OCI-M2 (cell line): ENCODE measurements at regions not wholly inside any gene's neighbourhood (a gene's known extent, or its start where the extent isn't known, plus 50 kb on each side); places are given as distances from the start of the nearest gene placed in this dataset.
"Not testable (repeated sequence)": the region's sequence is repeated elsewhere in the genome, so short reads cannot be mapped to it uniquely, and the experiment has no call there.

ENCODE experiments used
- DNase-seq: peaks from one replicate; lab custom pipeline; 2025; ENCODE audit not compliant: unreplicated experiment; lab: John Stamatoyannopoulos, UW

DNA sequence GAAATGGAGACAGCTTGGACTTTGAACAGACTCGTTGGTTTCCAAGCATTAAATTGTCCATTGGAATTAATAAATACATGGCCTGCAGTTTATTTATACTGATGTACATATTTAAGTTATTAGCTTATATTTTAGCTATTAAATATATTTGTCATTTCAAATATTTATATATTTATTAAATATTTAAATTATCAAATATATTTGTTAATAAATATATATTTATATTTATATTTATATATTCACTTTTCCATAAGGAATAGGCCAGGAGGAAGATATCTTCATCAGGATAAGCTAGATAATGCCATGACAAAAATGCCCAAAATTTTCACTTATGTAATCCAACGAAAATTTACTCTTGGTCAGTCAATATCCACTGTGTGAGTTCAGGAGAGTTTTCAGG lies 229.9 kb downstream of the ZNF608 start:
- DNase-seq: no peak

DNA sequence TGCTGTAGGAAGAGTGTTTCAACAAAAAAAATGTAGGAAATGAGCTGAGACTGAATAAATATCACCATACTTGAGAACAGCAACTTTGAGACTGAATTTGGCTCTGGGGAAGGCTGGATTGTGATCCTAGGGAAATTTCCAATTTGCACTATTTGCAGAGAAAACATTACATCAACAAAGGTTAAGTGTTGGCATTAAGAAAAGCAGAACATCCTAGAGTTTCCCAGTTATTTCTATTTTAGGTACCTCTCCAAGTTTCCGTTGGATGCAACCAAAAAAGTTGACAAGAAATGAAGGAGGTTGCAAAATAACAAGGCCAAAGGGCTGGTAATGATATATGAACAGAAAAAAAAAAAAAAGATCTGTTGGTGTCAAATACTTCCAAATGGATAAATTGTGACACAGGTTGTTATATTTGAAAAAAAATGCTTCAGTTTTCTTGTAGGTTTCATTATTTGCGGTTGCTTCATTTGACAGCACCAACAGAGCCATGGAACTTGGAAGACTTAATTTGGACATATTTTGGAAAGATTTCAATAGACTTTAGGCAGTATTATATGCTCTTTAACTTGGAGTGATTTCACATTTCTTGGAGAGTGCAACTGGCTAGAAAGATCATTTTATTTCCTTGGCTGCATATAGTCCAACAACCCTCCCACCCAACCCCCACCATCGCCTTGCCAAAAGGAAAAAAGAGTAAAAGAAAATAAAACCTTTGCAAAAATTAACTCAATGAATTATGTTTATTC lies 230.8 kb downstream of the ZNF608 start:
- DNase-seq: no peak

DNA sequence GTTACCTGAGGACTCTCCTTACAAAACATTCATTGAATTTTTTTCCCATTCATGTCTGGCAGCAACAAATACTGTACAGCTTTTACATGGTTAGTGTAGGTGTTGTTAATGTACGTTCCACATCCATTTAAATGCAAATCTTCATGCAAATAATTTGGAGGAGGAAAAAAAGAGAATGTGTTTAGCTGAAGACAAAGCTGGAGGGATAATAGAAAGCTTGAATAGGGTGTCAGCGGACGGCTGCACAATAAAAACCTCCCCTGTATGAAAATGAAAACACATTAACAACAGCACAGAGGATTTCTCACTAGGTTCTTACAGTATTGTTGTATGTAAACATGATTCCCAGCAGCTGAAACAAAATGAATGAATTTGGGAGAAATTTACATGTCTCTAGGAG lies 231.5 kb downstream of the ZNF608 start:
- no peak for DNase-seq

DNA sequence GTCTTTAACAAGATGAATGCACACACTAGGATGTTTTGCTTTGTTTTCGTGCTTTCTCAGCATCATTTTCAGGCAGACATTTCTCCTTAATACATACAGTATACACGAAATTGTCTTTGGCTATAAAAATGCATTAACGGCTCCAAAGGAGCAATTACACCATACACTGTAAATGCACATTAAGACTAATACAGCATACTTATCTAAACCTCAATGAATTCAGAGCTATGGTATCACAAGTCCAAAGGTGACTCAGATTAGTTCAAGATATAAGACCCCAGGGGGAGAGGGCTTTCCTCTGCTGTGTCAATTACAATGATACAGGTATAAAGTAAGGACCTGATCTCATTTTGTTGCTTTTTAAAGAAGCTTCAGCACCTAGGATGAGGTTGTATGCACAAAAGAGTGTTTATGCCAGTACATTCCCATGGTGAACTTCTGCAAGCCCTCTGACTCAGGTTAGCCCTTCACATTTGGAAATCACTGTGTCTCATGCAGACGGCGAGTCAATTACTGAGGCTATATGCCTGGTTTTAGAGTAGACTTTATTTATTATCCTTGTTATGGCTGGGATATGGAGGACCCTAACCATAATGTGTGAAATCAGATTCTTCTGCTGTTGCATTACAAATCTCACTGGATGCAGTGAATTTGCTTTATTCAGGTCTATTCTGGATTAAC lies 233.3 kb downstream of the ZNF608 start:
- DNase-seq: no peak

- no peak for DNase-seq
These were observed 234.2 kb downstream of the ZNF608 start for GRCh38 chr5:124512236-124512635.

DNA sequence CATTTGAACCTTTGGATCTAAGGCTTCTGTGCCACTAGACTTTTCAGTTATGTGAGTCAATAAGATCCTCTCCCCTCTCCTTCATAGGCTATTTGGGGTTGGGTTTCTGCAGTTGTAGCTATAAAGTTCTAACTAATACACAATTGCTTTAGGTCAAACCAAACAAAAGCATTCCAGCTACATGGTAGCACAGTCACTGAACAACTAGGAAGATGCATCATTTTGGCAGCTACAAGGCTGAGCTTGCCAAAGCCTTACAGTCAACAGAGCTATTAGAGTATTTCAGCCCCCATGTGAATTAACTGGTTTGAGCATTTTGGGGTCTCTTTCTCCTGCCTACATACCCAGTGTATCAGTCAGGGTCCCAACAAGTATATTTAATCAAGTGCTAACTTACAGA lies 234.6 kb downstream of the ZNF608 start:
- no peak for DNase-seq

GRCh38 chr5:124507688-124508087 lies 238.8 kb downstream of the ZNF608 start:
- no peak for DNase-seq

DNA sequence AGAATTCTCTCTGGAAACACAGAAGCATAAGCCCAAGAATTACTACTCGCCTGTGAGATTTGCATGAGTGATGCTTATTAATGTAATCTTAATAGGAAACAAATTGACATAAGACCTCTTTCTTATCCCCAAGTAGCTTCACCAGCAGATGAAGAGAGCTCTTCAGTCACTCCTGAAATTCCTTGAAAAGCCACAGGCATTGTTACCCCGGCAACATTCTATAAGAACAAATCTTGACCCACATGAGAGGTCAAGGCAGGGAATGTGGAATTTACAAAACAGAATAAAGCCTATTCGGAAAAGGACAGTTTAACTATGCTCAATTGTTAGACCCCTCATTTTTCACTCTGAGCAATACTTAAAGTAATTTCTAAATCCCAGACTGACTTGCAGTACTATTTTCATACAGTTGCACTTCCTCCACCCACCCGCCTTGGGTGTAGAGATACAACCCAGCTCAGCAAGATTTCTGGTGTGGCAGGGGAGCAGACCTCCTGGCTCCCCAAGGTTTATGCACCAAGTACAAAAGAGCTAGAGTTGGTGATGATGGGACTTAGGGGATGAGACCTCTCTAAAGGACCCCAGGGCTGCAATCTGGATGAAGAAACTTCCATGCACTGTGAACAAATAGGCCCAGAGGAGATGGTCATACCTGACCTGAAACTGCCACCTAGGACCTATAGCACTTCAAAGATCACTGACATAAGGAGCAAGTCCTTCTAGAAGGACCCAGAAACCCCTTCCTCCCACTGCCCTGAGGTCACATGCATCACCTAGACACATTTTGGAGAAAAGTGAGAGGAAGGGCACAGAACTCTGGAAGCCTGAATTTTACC lies 242.1 kb downstream of the ZNF608 start:
- DNase-seq: no peak

DNA sequence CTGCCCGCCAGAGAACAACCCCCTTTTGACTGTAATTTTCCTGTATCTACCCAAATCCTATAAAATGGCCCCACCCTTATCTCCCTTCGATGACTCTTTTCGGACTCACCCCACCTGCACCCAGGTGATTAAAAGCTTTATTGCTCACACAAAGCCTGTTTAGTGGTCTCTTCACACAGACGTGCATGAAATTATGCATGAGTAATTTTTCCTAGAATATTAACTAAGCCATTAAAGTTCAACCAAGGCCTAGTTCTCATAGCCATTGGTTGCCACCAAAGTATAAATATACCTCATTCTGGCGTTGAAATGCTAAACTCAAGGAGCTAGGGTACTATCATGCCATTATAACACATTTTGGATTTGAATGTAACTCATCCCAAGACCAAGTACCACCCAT lies 243.9 kb downstream of the ZNF608 start:
- DNase-seq: no peak

GRCh38 chr5:124499818-124500217 lies 246.6 kb downstream of the ZNF608 start:
- not testable (repeated sequence) for DNase-seq

- not testable (repeated sequence) for DNase-seq
These were observed 249.5 kb downstream of the ZNF608 start for GRCh38 chr5:124496968-124497367.

DNA sequence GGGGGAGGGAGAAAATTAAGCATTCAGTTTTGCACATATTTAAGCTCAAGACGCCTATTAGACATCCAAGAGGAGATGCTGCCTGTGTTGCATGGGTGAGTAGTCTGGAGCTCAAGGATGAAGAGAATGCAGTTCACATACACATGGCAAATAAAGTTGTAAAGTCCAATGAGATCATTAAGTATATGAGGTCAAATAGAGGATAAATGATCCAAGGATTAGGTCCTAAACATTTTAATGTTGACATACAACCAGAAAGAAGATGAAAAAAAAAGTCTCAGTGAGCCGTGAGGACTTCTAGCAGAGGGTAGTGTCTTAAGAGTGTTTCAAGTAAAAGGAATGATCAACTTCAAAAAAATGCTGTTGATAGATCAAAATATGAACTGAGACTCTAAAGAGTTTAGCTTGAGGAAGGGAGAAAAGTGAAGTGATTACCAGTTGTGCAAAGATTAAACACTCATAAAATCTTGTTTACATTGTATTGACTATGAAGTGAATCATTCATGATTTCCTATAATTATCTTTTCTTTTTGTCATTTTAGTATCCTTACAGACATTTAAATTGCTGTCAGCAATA lies 251.8 kb downstream of the ZNF608 start:
- no peak for DNase-seq

DNA sequence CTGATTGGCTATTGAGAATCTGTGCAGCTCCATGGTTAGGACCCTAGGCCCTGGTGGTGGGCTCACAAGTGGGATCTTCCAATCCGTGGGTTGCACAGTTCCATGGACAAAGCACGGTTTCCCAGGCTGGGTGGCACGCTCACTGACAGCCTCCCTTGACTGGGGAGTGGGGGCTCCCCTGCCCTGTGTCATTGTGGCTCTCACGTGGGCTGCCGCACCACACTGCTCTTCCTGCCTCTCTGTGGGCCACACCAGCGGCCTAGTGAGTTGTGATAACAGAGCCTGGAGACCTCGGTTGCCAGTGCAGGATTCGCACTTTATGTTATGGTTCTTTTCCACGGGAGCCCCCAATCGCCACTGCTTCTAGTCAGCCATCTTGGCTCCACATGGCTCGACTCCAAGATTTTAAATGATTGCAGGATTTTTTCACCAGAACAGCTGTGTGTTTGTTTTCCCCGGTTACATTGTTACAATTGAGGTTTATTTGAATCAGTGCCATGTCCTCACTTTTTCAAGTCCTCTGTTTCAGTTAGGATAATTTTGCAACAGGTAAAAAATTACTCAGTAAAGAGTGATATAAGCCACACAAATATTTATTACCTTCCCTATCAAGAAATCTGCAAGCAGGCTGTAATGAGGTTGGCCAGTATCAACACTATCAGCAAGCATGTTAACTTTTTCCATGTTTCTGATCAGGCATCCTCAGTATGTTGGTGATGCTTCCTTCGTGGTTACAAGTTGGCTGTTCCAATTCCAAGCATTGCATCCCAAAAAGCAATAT lies 253.8 kb downstream of the ZNF608 start:
- DNase-seq: no peak

GRCh38 chr5:124490315-124490714 lies 256.1 kb downstream of the ZNF608 start:
- DNase-seq: not testable (repeated sequence)

DNA sequence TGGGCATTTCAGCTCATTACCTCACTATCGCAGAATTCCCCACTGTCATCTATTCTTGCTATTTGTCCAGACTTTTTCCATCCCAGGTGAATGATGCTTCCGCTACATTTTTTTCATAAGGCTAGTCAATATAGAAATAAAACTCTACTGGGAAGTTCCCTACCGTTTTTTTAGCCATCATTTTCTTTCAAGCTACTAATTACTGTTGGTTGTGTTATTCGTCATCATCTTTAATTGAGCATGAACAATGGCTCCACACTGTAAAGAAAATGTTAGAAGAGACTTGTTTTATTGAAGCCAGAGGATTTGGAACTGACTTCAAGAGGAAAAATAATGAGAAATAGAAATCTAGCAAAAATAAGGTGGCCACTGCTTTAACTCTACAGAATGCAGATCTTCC lies 265.0 kb downstream of the ZNF608 start:
- no peak for DNase-seq

GRCh38 chr5:124480964-124481363 lies 265.5 kb downstream of the ZNF608 start:
- DNase-seq: no peak

DNA sequence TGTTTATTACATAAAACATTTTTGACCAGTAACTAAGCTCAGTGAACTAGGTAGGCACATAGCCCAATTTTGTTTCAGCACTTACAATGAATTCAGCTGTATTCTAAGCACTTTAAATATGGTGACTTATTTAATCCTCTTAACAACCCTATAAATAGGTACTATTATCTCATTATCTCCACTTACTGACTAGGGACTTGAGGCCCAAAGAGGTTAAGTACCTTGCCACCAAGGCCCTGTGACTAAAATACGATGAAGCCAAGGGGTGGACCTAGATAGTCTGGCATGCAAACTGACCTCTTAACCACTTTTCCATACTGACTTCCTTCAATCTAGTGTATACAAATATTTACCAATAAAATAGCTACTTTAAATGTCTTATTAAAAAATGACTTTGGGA lies 266.4 kb downstream of the ZNF608 start:
- DNase-seq: no peak

- no peak for DNase-seq
These were observed 268.2 kb downstream of the ZNF608 start for GRCh38 chr5:124478264-124478663.

- no peak for DNase-seq
These were observed 268.9 kb downstream of the ZNF608 start for GRCh38 chr5:124477577-124477976.

- no peak for DNase-seq
These were observed 269.4 kb downstream of the ZNF608 start for GRCh38 chr5:124477062-124477461.
